Upper lobe of left lung (tissue), 4 donors: ENCODE measurements at regions not wholly inside any gene's neighbourhood (a gene's known extent, or its start where the extent isn't known, plus 50 kb on each side); places are given as distances from the start of the nearest gene placed in this dataset.

Source experiments
- EP300 ChIP-seq, 4 donors: sonication (generic); formaldehyde crosslinking; IDR thresholded peaks; one replicate each; pipeline ENCODE4 v1.5.1; 2017; ENCODE audit warnings: antibody characterized with exemption in 4 of 4, control low read depth in 2 of 4
- POLR2A ChIP-seq, 4 donors: fragments of 450-650 bp; IDR thresholded peaks; one replicate each; pipeline ENCODE4 v1.5.1; 2016 to 2017; ENCODE audit warnings: antibody characterized with exemption in 4 of 4, mild to moderate bottlenecking in 2 of 4
- TF ChIP-seq, protein P1 (sequence below), 6 experiments: fragments of 450-650 bp in 4 of 6; fragments of 200-600 bp in 2 of 6; sonication (generic) in 2 of 6; IDR thresholded peaks; one replicate each; pipeline ENCODE4 v1.5.1; 2016 to 2019; ENCODE audit warnings: antibody characterized with exemption in 6 of 6

DNA sequence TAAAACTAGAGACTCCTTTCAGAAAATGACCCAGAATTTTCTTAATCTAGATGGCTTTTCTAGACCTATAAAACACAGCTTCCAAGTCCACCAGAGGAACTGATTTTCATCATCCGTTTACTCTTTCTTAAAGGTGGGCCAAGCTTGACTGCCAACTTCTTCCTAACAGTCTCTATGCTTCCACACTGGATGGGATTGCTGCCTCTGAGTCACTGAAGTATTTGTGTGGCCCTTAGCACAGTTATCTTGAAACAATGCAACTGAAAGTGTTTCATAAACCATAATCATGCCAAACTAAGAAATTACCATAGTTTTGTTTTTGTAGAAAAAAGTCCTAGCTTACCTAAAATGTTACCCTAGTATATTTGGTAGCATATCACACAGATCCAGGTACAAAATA lies 985.7 kb downstream of the TUSC7 start:
- TF ChIP-seq, protein P1, sequence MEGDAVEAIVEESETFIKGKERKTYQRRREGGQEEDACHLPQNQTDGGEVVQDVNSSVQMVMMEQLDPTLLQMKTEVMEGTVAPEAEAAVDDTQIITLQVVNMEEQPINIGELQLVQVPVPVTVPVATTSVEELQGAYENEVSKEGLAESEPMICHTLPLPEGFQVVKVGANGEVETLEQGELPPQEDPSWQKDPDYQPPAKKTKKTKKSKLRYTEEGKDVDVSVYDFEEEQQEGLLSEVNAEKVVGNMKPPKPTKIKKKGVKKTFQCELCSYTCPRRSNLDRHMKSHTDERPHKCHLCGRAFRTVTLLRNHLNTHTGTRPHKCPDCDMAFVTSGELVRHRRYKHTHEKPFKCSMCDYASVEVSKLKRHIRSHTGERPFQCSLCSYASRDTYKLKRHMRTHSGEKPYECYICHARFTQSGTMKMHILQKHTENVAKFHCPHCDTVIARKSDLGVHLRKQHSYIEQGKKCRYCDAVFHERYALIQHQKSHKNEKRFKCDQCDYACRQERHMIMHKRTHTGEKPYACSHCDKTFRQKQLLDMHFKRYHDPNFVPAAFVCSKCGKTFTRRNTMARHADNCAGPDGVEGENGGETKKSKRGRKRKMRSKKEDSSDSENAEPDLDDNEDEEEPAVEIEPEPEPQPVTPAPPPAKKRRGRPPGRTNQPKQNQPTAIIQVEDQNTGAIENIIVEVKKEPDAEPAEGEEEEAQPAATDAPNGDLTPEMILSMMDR (IDR thresholded peaks at IDR 0.05): no peak
- no peak for TF ChIP-seq EP300 (IDR thresholded peaks at IDR 0.05)
- no peak for TF ChIP-seq POLR2A (IDR thresholded peaks at IDR 0.05)
